Hippocampal formation (tissue), 2 donors: ENCODE measurements at regions not wholly inside any gene's neighbourhood (a gene's known extent, or its start where the extent isn't known, plus 50 kb on each side); places are given as distances from the start of the nearest gene placed in this dataset.
A peak's percentile ranks its signal among the peaks of the same experiment; 100 is the strongest.
"Not testable (repeated sequence)": the region's sequence is repeated elsewhere in the genome, so short reads cannot be mapped to it uniquely, and the experiment has no call there.

Experiments used
- DNase-seq, 2 donors: peaks; one replicate each; lab custom pipeline; 2025; lab: John Stamatoyannopoulos, UW

- DNase-seq = peak in 1 of 2 donors; percentile 58
These were observed 1256.6 kb upstream of the B3GALT2 start for GRCh38 chr1:194442901-194443575.

DNA sequence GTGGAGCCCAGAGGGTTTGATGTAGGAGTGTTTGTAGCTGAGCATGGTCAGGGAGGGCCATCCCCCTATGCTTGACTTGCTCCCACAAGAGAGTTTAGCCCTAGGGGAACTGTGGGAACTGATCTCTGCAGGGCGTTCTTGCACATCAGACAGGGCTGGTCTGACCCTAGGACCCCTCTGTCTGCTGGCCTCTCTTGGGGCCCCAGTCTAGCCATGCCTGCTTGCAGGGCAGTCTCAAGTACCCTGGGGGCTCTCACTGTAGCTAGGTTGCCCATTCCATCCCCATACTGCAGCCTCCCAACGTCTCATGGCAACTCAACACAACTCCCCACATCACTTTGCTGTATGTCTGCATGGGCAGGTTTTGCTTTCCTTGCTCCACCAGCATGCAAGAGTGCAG, 1250.7 kb upstream of the B3GALT2 start:
- DNase-seq = no peak

DNA sequence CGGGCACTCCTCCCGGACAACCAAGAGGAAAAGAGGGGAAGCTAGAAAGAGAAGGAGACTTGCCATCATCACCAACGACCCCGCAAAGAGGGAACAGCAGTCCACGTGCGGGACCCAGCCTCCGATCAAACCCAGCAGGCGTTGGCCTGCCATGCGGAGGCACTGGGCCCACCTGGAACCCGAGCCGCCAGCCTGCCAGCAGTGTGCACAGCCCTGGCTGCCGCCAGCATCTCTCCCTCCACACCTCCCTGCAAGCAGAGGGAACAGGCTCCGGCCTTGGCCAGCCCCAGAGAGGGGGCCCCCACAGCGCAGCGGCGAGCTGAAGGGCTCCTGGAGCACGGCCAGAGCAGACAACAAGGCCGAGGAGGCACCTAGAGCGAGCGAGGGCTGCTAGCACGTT, 1244.7 kb upstream of the B3GALT2 start:
- DNase-seq = no peak

DNA sequence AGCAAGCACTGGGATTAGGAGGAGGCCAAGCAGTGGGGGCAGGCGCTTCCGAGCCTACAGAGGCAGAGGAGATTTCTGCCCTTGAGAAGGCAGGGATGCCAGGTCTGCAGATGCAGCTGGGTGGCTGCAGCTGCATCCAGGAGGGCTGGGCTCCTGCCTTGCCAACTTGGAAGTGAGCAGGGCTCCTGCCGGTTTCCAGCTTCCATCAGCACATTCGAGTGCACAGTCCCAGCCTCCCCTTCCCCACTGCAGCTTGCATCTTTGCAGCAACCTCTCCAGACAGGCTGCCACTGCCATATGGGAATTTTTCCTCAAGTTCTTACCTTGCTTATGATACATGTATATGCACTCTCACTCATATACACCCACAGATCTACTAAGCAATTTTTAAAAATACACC, 1234.3 kb upstream of the B3GALT2 start:
- DNase-seq = no peak

DNA sequence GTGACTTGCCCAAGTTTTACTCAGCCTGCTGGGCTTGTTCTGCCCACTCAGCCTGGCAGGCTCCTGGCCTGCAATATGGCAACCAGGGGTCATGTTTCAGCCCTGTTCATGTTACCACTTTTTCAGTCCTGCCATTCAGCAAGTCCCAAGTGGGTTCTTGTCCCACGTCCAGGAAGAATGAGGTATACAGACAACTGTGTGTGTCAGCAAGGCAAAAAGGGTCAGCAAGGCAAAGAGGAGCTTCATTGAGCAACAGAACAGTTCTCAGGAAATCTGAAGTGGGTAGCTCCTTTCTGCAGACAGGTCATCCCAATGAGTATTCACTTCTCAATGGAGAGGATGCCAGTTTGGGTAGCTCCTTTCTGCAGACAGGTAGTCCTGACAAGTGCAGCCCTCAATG, 1233.3 kb upstream of the B3GALT2 start:
- no peak for DNase-seq

DNA sequence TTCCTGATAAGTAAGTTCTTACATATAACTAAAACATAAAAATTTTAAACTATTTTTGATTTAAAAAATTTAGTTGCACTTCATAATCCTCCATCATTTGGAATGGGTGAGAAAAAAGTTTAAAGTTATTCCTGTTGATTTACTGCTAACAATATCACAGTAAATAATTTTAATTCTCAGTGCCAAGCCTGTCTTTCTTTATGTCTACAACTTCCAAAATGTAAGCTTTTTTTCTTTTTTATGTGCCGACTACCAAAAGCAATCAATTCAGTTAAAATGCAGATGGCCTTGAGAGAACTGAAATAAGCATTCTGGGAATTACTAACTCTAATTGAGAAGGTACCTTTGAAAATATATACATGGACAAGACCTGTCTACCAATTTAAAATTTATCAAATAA, 1224.3 kb upstream of the B3GALT2 start:
- no peak for DNase-seq

GRCh38 chr1:194407238-194407637, 1220.8 kb upstream of the B3GALT2 start:
- not testable (repeated sequence) for DNase-seq

- peak in 1 of 2 donors; percentile 77 for DNase-seq
These were observed 1208.3 kb upstream of the B3GALT2 start for GRCh38 chr1:194394676-194395075.

DNA sequence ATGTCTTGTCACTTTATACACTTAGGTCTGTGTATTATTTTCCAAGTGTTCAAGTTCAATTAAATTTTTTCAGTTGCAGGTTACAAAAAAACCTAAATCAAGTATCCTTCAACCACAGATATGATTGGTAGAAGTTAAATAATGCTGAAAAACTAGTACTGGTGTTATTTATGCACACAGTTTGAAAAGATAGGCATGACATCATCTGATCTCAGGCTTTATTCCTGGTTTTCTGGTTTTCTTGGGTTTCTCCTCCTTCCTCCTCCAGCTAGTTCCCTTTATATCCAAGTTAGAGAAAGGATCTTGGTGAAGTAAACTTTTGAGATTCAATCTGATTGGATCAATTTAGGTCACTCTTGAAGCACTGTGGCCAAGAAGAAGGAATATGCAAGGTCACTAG, 1201.1 kb upstream of the B3GALT2 start:
- no peak for DNase-seq

DNA sequence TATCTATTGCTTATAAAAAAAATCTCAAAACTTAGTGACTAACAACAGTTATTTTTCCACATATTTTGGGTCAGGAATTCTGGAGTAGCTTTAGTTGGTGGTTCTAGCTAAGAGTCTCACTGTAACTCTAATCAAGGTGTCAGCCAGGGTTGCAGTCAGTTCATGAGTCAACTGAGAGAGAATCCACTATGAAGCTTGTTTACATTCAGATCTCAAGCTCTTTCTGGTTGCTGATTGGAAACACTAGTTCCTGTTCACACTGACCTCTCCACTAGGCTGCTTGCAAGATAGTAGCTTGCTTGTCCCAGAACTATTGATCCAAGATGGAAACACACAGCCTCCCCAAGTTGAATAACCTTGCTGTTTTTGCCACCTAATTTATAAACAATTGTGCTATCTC, 1192.1 kb upstream of the B3GALT2 start:
- DNase-seq = no peak

- no peak for DNase-seq
These were observed 1188.2 kb upstream of the B3GALT2 start for GRCh38 chr1:194374649-194375048.

GRCh38 chr1:194372266-194372665, 1185.9 kb upstream of the B3GALT2 start:
- DNase-seq = peak in 1 of 2 donors; percentile 40

DNA sequence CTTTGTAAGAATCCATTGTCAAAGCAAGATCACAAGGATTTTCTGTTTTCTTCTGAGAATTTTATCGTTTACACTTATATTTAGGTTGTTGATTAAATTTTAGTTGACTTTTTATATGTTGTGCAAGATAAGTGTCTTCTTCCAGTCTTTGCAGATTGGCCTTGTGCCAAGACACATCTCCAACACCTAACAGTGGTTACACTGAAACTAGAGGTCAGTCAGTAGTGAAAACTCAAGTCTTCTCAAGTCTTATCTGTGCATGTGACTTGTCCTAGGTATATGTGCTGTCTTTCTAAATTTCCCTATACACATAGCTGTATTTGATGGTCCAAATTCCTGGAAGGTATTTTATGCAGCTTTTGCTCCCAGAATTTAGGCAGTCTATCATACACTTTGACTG, 1183.2 kb upstream of the B3GALT2 start:
- no peak for DNase-seq

DNA sequence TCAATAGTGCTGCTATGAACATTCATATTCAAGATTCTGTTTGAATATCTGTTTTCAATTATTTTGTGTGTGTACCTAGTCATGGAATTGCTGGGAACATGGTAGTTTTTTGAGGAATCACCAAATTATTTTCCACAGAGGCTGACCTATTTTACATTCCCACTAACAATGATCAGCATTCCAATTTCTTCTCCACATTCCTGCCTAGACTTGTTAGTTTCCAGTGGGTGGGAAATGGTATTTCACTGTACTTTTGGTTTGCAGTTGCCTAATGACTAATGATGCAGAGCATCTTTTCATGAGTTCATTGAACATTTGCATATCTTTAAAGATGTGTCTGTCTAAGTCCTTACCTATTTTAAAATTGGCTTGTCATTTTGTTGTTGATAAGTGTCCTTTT, 1182.6 kb upstream of the B3GALT2 start:
- DNase-seq = no peak

- DNase-seq = no peak
These were observed 1180.7 kb upstream of the B3GALT2 start for GRCh38 chr1:194367121-194367520.

GRCh38 chr1:194366705-194367104, 1180.3 kb upstream of the B3GALT2 start:
- DNase-seq = no peak

DNA sequence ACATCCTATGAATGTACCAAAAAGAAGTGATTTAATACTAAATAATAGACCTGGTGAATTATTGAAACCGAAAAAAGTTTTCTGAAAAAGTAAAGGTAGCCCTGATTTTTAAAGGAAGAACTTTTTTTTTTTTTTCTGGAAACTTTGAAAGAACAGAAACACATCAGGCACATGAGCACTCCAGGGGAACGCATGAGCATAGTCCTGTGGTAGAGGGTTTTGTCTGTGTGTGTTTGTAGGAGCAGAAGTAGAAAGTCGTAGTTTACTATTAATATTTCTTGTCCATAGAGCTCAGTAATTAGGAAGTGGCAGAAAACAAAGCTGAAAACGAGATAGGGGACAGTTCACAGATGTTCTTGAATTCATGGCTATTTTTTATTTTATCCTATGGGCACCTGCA, 1175.9 kb upstream of the B3GALT2 start:
- DNase-seq = no peak

DNA sequence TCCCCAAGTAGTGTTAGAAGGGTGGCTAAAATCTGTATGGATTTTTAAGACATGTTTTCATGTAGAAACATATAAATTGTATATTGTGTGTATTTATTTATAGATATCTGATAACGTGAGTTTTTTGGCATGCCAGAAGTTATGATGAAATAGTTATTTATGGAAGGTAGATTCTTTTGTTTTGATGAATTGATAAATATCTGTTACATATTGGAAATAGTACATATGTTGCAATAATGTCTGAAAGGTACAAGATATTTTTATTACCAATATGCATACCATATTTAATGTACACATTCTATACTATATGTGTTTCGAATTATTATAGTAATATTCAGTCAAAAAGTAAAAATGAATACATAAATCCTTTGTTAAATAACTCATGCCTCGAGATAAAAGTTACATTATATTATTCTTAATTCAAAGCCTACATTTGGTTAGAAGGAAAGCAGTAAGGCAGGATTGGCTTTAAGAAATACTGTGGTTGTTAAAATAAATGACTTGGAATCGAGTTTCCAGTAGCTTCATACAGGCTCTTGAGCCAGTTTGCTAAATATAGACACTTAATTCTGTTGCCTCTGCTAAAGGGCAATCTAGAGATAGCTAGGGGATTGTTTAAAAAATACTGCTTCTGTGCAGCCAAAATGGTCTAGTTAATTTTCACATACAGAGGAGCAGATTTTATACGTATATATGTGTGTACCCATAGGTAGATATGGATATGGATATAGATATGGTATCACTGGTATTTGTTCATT, 1175.1 kb upstream of the B3GALT2 start:
- no peak for DNase-seq

- DNase-seq = no peak
These were observed 1171.8 kb upstream of the B3GALT2 start for GRCh38 chr1:194358208-194358581.

DNA sequence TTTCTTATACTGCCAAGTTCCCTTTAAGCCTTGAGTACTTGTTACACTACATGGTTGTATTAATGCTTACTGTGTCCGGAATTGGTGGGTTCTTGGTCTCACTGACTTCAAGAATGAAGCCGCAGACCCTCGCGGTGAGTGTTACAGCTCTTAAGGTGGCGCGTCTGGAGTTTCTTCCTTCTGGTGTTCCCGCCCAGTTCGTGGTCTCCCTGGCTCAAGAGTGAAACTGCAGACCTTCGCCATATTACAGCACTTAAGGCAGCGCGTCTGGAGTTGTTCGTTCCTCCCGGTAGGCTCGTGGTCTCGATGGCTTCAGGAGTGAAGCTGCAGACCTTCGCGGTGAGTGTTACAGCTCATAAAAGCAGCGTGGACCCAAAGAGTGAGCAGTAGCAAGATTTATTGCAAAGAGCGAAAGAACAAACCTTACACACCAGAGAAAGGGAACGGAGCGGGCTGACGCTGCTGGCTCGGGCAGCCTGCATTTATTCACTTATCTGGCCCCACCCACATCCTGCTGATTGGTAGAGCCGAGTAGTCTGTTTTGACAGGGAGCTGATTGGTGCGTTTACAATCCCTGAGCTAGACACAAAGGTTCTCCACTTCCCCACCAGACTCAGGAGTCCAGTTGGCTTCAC, 1171.3 kb upstream of the B3GALT2 start:
- DNase-seq = not testable (repeated sequence)

DNA sequence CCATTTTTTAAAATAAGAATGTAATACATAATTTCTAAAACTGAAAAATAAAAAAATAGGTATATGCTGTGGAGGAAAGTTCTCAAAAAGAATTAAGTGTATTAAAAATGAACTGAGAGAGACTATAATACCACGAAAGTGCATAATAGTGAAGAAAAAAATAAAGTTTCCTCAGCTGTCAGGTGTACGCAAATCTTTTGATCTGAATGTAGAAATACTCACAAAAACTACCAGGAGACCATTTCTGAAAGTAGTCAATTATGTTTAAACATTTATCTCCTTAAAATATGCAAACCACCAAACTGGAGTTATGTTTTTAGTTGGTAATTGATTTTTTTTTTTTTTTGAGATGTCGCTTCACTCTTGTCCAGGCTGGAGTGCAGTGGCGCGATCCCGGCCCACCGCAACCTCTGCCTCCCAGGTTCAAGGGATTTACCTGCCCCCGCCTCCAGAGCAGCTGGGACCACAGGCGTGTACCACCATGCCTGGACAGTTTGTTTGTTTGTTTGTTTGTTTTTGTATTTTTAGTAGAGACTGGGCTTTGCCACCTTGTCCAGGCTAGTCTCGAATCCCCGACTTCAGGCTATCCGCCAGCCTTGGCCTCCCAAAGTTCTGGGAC, 1169.2 kb upstream of the B3GALT2 start:
- no peak for DNase-seq

DNA sequence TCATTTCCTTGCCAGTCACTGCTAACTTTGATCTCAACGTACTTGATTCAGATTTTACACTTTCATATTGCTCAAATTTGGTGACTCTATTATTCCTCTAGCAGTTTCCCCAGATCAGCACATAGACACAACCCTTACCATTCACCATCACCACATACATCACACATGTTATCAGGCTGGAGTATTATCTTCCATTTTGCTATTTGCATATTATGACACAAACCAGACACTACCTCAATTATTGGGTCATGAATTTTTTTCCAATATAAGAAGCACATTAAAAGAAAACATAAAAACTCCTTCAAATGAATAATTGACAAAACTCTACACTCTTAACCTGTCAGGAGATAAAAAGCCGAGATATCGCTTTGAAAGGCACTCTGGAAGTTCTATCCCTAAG, 1166.7 kb upstream of the B3GALT2 start:
- no peak for DNase-seq

- DNase-seq = no peak
These were observed 1160.8 kb upstream of the B3GALT2 start for GRCh38 chr1:194347200-194347599.
